ENCODE measurements at regions not wholly inside any gene's neighbourhood (a gene's known extent, or its start where the extent isn't known, plus 50 kb on each side); places are given as distances from the start of the nearest gene placed in this dataset.
"Not testable (repeated sequence)": the region's sequence is repeated elsewhere in the genome, so short reads cannot be mapped to it uniquely, and the experiment has no call there.

GRCh38 chrX:139461945-139462344 lies 68.6 kb upstream of the F9 start:
- not testable (repeated sequence) for TF ChIP-seq CTCF, POLR2AphosphoS5 (IDR thresholded peaks at IDR 0.05)

Measured in transverse colon (tissue), 4 donors.